Esophagus squamous epithelium (tissue), 4 donors: ENCODE measurements at regions not wholly inside any gene's neighbourhood (a gene's known extent, or its start where the extent isn't known, plus 50 kb on each side); places are given as distances from the start of the nearest gene placed in this dataset.

ENCODE experiments used
- POLR2A ChIP-seq, 4 donors: fragments of 450-650 bp; IDR thresholded peaks; one replicate each; pipeline ENCODE4 v1.6.1; 2017; ENCODE audit warnings: antibody characterized with exemption in 4 of 4, mild to moderate bottlenecking in 4 of 4, moderate library complexity in 3 of 4
- TF ChIP-seq, protein P1 (sequence below), 6 experiments: fragments of 450-650 bp in 4 of 6; fragments of 200-600 bp in 2 of 6; sonication (generic) in 2 of 6; IDR thresholded peaks; one replicate each; pipeline ENCODE4 v1.5.1; 2016 to 2019; ENCODE audit warnings: antibody characterized with exemption in 6 of 6, mild to moderate bottlenecking in 4 of 6, moderate library complexity in 4 of 6

GRCh38 chr18:45444040-45444439 is 171.2 kb upstream of the SLC14A2 start:
- TF ChIP-seq, protein P1, sequence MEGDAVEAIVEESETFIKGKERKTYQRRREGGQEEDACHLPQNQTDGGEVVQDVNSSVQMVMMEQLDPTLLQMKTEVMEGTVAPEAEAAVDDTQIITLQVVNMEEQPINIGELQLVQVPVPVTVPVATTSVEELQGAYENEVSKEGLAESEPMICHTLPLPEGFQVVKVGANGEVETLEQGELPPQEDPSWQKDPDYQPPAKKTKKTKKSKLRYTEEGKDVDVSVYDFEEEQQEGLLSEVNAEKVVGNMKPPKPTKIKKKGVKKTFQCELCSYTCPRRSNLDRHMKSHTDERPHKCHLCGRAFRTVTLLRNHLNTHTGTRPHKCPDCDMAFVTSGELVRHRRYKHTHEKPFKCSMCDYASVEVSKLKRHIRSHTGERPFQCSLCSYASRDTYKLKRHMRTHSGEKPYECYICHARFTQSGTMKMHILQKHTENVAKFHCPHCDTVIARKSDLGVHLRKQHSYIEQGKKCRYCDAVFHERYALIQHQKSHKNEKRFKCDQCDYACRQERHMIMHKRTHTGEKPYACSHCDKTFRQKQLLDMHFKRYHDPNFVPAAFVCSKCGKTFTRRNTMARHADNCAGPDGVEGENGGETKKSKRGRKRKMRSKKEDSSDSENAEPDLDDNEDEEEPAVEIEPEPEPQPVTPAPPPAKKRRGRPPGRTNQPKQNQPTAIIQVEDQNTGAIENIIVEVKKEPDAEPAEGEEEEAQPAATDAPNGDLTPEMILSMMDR (IDR thresholded peaks at IDR 0.05): no peak
- no peak for TF ChIP-seq POLR2A (IDR thresholded peaks at IDR 0.05)
